Fibroblast of lung (primary cell): ENCODE measurements at regions not wholly inside any gene's neighbourhood (a gene's known extent, or its start where the extent isn't known, plus 50 kb on each side); places are given as distances from the start of the nearest gene placed in this dataset.

Source experiments
- DNase-seq, 2 donors: peaks; one replicate each; pipeline versions ENCODE4 v3.0.0 to v3.0.0-alpha.2; 2010; ENCODE audit warnings: low read depth in 2 of 2
- H2AFZ ChIP-seq: 2 replicates; pipeline ENCODE4 v1.5.1; 2012; ENCODE audit warnings: low read length, control low read depth, inconsistent platforms
- H3K27ac ChIP-seq: 2 replicates; pipeline ENCODE4 v1.5.1; 2011; ENCODE audit warnings: low read length, control low read depth; ENCODE audit not compliant: insufficient read depth
- H3K27me3 ChIP-seq: 2 replicates; pipeline ENCODE4 v1.5.1; 2011; ENCODE audit warnings: mild to moderate bottlenecking, low read length; ENCODE audit not compliant: control insufficient read depth, insufficient read depth
- H3K36me3 ChIP-seq: 2 replicates; pipeline ENCODE4 v1.5.1; 2011; ENCODE audit warnings: low read length; ENCODE audit not compliant: control insufficient read depth, insufficient read depth
- H3K4me1 ChIP-seq: 2 replicates; pipeline ENCODE4 v1.5.1; 2011; ENCODE audit warnings: low read length; ENCODE audit not compliant: control insufficient read depth, insufficient read depth; ENCODE audit errors: extremely low read depth
- H3K4me2 ChIP-seq: 2 replicates; pipeline ENCODE4 v1.5.1; 2011; ENCODE audit warnings: low read length, control low read depth; ENCODE audit not compliant: insufficient read depth; ENCODE audit errors: extremely low read depth
- H3K4me3 ChIP-seq, 4 experiments: fragments of 200-600 bp in 1 of 4; sonication (generic) in 1 of 4; replicated peaks in 1 of 4; 2 replicates each; pipeline ENCODE4 v1.5.1; 2011 to 2016; ENCODE audit warnings: low read length in 4 of 4, low read depth in 3 of 4, mild to moderate bottlenecking in 3 of 4, control low read depth in 2 of 4, inconsistent platforms in 1 of 4, mixed read lengths in 1 of 4; ENCODE audit not compliant: insufficient read depth in 1 of 4; ENCODE audit errors: control extremely low read depth in 1 of 4
- H3K79me2 ChIP-seq: 2 replicates; pipeline ENCODE4 v1.5.1; 2012; ENCODE audit warnings: mild to moderate bottlenecking, low read length, inconsistent platforms; ENCODE audit not compliant: control insufficient read depth, insufficient read depth
- H3K9ac ChIP-seq: 2 replicates; pipeline ENCODE4 v1.5.1; 2011; ENCODE audit warnings: mild to moderate bottlenecking, low read length, control low read depth; ENCODE audit not compliant: insufficient read depth
- H3K9me3 ChIP-seq: 2 replicates; pipeline ENCODE4 v1.5.1; 2012; ENCODE audit warnings: low read depth, low read length; ENCODE audit not compliant: control insufficient read depth, insufficient read depth
- H4K20me1 ChIP-seq: 2 replicates; pipeline ENCODE4 v1.5.1; 2011; ENCODE audit warnings: low read length; ENCODE audit not compliant: control insufficient read depth, insufficient read depth; ENCODE audit errors: extremely low read depth
- CTCF ChIP-seq, 2 donors: IDR thresholded peaks in 1 of 2; conservative IDR thresholded peaks in 1 of 2; 1 replicate in 1 of 2; 2 replicates in 1 of 2; pipeline ENCODE4 v1.5.1; 2011 to 2012; ENCODE audit warnings: low read length in 2 of 2, control low read depth in 1 of 2, inconsistent platforms in 1 of 2, low read depth in 1 of 2, mild to moderate bottlenecking in 1 of 2
- EZH2 ChIP-seq: IDR thresholded peaks from 2 replicates; pipeline ENCODE4 v1.5.1; 2012; ENCODE audit warnings: low read length, control low read depth, mild to moderate bottlenecking; ENCODE audit errors: missing control alignments

DNA sequence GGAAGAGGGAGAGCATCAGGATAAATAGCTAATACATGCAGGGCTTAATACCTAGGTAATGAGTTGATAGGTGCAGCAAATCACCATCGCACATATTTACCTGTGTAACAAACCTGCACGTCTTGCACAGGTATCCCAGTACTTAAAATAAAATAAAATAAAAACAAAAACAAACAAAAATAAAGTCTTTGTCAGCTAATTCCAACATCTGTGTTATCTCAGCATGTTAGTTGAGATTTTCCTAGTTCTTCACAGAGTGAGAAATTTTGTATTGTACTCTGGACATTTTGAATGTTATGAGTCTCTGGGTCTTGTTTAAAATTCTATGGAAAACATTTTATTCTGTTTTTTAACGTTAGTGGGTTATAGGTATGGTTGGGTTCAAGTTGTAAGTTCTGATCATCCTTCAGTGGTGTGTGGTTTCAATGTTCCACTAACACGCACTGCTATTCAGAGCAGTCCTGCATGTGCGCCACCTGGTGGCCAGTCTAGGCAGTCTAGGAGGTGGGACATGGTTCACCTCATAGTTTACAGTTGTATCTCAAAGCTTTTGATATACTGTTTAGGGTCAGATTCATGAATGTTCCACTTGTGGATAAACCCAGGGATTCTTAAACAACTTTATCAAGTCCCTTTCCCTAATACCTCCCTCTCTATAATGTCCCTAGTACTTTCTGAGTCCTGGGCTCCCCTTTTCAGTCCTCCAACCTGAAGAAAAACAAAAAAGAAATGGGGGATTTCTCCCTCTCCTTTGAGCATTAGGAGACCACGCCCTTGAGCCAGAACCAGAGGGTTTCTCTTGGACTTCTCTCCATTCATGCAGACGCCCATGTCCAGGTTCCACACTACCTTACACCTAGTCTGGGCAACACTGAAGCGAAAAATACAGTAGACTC is 213.4 kb upstream of the GATA6 start:
- H3K4me2 ChIP-seq, result no peak overlapping the region
- peak; percentile 39 to 69 for DNase-seq
- no peaks in the 10 kb centered on the region for H4K20me1 ChIP-seq
- H3K4me1 ChIP-seq, result no peaks in the 10 kb centered on the region
- no peak overlapping the region for H2AFZ ChIP-seq
- no peak overlapping the region for H3K9ac ChIP-seq
- H3K27me3 ChIP-seq, result no peaks in the 10 kb centered on the region
- no peaks in the 10 kb centered on the region for H3K36me3 ChIP-seq
- TF ChIP-seq CTCF (conservative IDR thresholded peaks at IDR 0.05 in 1 of 2, IDR thresholded peaks at IDR 0.05 in 1 of 2; ENCODE audit: low read depth in 1 of 2, low read length in 2 of 2), result peak; percentile 91 to 98
- no peak for TF ChIP-seq EZH2
- no peak overlapping the region for H3K27ac ChIP-seq
- no peaks in the 10 kb centered on the region for H3K79me2 ChIP-seq
- no peak overlapping the region for H3K4me3 ChIP-seq
- H3K9me3 ChIP-seq, result no peaks in the 10 kb centered on the region

- Histone ChIP-seq H3K4me2 (no peak overlapping the region), H3K4me1 (no peaks in the 10 kb centered on the region), H3K36me3 (no peaks in the 10 kb centered on the region), H4K20me1 (no peaks in the 10 kb centered on the region), H3K27me3 (no peaks in the 10 kb centered on the region), H3K4me3 (no peak overlapping the region), H3K79me2 (no peaks in the 10 kb centered on the region), H2AFZ (no peak overlapping the region), H3K27ac (no peak overlapping the region), H3K9ac (no peak overlapping the region), H3K9me3 (no peaks in the 10 kb centered on the region)
- TF ChIP-seq EZH2 (no peak), CTCF (conservative IDR thresholded peaks at IDR 0.05 in 1 of 2, IDR thresholded peaks at IDR 0.05 in 1 of 2; ENCODE audit: low read depth in 1 of 2, low read length in 2 of 2) (no peak)
- no peak for DNase-seq
These were observed 211.1 kb upstream of the GATA6 start for GRCh38 chr18:21958263-21958662.

DNA sequence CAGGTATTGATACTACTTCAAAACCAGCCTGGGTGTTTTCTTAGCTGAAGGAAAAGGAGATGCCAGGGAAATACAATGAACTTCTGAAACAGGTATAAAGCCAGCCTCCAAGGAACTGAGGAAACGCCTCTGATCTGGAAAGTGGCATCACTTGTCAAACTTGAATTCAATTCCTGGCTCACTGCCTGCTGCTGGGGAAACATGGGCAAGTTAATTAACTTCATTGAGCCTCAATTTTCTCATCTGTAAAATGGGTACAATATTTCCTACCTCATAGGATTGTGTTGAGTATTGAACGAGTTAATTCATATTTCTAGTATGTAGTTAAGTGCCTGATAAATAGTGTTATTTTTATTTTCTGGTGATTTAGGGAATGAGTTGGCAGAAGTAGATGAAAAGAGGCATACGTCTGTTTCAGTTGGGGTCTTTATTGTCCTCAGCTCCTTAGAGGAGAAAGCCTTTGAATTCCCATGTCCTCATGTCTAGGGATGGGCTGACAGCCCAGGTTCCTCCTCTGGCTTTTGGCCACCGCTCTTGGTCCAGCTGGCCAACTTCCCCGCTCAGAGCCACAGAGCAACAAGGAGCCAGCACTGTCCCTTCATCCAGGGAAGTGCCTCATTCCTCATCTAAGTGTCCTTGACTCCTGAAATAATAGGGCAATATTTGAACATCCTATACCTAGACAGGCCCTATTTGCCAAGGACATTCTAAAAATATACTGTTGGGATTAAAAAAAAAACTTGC is 210.5 kb upstream of the GATA6 start:
- no peak overlapping the region for H2AFZ ChIP-seq
- no peaks in the 10 kb centered on the region for H3K27me3 ChIP-seq
- H3K79me2 ChIP-seq, result no peaks in the 10 kb centered on the region
- H3K4me1 ChIP-seq, result no peaks in the 10 kb centered on the region
- no peaks in the 10 kb centered on the region for H3K9me3 ChIP-seq
- no peak overlapping the region for H3K4me3 ChIP-seq
- no peak for DNase-seq
- H4K20me1 ChIP-seq, result no peaks in the 10 kb centered on the region
- TF ChIP-seq EZH2 (no peak), CTCF (conservative IDR thresholded peaks at IDR 0.05 in 1 of 2, IDR thresholded peaks at IDR 0.05 in 1 of 2; ENCODE audit: low read depth in 1 of 2, low read length in 2 of 2) (no peak)
- H3K27ac ChIP-seq, result no peak overlapping the region
- H3K4me2 ChIP-seq, result no peak overlapping the region
- no peak overlapping the region for H3K9ac ChIP-seq
- no peaks in the 10 kb centered on the region for H3K36me3 ChIP-seq
